SKM-1 (cell line): ENCODE measurements at regions not wholly inside any gene's neighbourhood (a gene's known extent, or its start where the extent isn't known, plus 50 kb on each side); places are given as distances from the start of the nearest gene placed in this dataset.

Source experiments
- DNase-seq: peaks from one replicate; lab custom pipeline; 2025; ENCODE audit not compliant: unreplicated experiment; lab: John Stamatoyannopoulos, UW

DNA sequence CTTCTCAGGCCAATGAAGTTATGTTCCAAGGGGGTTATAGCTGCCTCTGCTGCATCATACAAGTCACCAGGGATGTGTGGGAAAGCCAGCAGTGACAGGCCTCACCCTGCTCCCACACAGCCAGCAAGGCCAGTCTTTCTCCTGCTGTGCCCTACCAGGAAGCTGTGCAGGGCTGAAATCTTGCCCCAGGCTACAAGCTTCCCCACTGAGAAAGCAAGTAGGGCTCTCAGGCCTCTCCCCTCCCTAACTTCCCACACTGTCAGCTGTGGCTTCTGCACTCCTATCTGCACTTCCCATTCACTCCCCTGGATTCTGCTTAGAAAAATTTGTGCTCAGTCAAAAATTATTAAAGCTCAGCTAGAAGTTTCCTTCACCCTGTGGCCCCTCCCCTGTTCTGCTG is 611.2 kb upstream of the ZNF608 start:
- DNase-seq = no peak

GRCh38 chr5:125365747-125366146 is 619.3 kb upstream of the ZNF608 start:
- DNase-seq = no peak

- DNase-seq = no peak
These were observed 621.3 kb upstream of the ZNF608 start for GRCh38 chr5:125367702-125368101.

- no peak for DNase-seq
These were observed 624.2 kb upstream of the ZNF608 start for GRCh38 chr5:125370461-125371205.

DNA sequence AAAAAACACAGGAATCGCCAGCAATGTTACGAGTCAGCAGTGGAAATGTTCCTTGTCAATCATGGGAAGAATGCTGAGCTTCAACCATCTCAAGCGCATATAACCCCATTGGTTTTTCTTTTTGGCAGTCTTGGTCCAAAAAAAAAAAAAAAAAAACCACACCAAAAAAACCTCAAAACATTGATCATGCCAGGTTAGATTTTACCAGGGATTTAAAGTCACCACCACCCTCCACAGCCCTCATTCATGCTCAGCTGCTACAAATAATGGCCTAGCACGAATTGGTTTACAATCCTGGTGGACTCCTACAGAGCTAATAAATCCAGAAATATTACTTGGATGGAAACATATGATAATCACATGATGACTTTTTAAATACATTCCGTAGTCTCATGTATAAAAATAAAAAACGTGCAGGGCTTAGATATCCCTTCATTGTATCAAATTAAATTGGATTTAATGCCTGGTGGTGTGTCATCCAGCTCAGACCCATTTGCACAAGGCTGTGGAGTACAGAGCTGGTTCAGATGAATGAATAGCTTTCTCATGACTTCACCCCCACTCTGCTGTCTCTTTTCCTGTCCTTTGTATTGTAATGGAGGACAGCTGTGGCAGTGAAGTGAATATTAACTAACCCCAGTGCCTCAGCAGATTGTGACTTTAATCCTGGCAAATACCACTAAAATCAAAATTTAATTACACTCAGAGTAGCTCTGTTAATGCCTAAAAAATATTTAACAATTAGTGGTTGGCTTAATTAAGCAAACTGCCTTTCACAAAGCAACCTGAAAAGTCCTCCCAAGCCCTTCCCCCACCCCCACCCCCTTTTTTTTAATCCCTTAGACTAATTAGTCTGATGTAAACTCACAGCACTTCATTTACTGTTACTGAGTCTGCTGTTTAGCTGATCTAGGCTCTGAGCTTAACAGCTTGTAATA is 626.5 kb upstream of the ZNF608 start:
- no peak for DNase-seq

DNA sequence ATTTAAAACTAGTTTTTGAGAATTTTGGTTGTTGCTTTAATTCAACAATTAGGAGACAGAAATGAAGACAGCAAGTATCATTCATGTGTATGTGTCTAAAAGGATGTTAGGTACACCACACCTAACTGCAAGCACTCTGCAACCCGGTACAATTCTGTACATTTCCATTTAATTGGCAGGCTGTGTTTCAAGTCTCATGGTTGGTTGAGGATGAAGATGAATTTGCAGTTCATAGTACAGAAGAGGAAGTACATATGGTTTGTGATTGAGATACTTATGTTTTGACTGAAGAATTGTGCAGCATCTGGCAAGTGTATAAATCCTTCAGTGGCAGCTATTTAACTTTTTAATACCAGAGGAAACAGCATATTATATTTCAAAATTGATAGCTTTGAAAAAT is 628.7 kb upstream of the ZNF608 start:
- no peak for DNase-seq

GRCh38 chr5:125376059-125376641 is 629.7 kb upstream of the ZNF608 start:
- no peak for DNase-seq

DNA sequence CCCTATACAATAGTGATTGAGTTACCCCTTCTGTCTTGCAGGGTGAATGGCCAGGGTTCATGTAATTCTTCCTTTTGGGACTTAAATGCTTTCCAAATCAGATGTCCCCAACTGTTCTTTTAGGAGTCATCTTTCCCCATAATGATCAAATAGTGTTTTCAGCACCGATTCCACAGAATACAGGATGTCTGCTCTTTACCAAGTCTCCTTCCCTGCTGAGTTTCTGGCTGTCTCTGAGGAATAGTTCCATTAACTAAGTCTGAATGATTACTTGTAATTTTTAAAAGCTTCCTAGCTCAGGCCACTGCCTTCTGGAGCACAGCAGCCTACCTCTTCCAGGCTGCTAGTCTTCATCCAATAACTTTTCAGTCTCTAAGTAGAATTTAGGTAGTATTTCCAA is 630.7 kb upstream of the ZNF608 start:
- DNase-seq = no peak

- DNase-seq = no peak
These were observed 634.9 kb upstream of the ZNF608 start for GRCh38 chr5:125381290-125381689.

GRCh38 chr5:125384071-125384470 is 637.6 kb upstream of the ZNF608 start:
- no peak for DNase-seq

- no peak for DNase-seq
These were observed 643.9 kb upstream of the ZNF608 start for GRCh38 chr5:125390326-125390725.

- DNase-seq = no peak
These were observed 646.9 kb upstream of the ZNF608 start for GRCh38 chr5:125393221-125393815.

DNA sequence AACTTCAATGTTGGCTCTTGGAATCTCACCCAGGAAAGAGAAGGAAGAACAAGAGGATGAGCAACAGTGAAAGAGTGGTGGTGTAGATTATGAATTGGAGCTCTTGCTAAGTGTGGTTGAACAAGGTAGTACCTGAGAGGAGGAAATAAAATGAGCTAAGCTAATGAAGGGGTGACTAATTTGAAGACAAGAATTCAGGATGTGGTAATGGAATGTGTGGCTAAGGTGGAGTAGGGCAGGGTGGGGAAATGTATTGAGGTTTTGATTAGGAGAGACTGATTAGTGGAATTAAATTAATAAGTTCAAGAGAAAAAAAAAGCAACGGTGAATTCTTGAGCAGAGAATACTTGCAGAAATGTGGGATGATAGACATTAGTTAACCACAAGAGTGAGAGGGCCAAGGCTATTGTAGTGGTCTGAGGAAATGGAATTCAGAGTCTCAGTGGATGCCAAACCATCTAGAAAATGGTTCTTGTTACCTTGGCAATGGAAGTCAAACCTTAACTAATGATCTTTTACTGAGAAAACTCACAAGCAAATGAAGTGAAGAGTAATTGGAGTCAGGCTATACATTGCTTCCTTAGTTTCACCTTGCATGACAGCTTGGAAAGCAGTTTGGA is 648.3 kb upstream of the ZNF608 start:
- no peak for DNase-seq

- no peak for DNase-seq
These were observed 650.0 kb upstream of the ZNF608 start for GRCh38 chr5:125396462-125396861.

DNA sequence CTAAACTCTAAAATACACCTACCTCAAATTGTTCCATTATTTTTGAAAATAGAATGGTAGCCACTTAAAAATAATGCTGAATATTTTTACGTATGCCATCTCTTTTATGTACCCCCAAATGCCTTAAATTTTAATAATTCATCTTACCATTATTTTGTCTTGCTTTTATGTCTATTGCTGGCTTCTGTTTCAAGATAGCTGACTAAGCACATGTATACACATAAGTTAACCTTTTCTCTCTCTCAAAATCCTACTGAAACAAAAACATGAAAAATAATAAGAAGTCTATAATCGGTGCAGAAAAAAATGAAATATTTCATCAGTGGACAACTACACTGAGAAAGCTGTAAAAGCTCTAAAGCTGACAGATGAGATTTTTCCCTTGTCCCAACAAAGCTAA is 652.0 kb upstream of the ZNF608 start:
- DNase-seq = no peak

GRCh38 chr5:125399885-125400284 is 653.4 kb upstream of the ZNF608 start:
- no peak for DNase-seq

DNA sequence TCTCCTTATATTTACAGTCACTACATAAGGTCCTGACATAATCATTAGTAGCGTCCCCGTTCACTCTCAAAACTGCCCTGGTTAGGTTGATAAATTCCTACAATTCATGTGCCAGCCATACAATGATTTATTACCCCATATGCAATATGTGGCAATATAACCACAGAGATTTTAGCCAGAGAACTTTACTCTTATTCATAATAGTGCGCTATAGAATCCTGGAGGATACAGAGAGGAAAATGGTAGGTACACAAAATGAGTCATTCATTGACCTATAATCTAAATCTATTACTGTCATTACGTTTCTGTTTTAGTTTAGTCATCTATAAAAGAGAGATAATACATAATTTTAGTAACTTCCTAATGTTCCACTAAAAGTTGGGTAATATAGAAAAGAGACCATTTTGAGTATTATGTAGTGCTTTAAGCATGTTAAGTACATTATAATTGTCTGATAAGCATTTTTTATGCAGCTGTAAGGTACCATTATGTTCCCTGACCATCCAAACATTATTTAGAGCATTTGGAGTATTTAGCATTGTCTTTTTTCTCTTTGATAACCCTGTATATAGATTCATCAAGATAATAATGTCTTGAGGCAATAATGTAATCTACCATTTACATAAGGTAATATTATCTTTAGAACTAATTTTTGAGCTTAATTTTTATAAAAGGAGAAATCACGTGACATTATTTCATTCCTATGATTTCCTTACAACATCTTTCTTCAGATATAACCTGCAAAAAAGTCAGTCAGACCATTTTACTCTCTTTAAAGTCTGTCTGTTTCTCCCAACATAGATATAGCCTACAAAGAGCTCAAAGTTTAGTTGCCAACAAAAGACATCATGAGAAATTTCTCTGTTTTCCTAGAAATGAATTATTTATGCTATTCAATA is 655.5 kb upstream of the ZNF608 start:
- no peak for DNase-seq

GRCh38 chr5:125402787-125403186 is 656.3 kb upstream of the ZNF608 start:
- DNase-seq = no peak

DNA sequence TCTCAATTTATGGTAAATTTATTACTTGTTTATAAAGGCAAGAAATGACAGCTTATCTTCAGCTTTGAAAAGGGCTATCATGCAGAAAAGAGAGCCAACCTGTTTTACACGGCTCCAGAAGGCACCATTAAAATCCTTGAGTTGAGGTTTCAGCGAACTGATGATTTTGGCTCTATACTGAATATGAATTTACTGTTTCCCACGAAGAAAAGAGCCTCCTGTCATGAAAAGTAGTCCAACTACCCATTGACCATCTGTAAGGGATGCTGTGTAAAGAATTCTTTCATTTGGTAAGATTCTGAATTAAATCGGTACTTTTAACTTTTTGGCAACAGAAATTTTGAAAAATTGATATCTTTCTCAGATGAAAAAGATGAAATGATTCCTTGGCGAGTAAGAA is 657.6 kb upstream of the ZNF608 start:
- no peak for DNase-seq
